Neural progenitor cell (in vitro differentiated cells): ENCODE measurements at regions not wholly inside any gene's neighbourhood (a gene's known extent, or its start where the extent isn't known, plus 50 kb on each side); places are given as distances from the start of the nearest gene placed in this dataset.

ENCODE experiments used
- CTCF ChIP-seq: fragments of 200-600 bp; sonication (generic); IDR thresholded peaks from 2 replicates; pipeline ENCODE4 v1.5.1; 2017; ENCODE audit warnings: antibody characterized with exemption, mild to moderate bottlenecking
- EZH2 ChIP-seq: fragments of 200-600 bp; sonication (generic); IDR thresholded peaks from 2 replicates; pipeline ENCODE4 v1.6.1; 2017; ENCODE audit warnings: antibody characterized with exemption, mild to moderate bottlenecking, moderate library complexity
- EZH2phosphoT487 ChIP-seq: fragments of 200-600 bp; sonication (generic); IDR thresholded peaks from 2 replicates; pipeline ENCODE4 v1.6.1; 2017; ENCODE audit warnings: antibody characterized with exemption

- no peak for TF ChIP-seq CTCF
- TF ChIP-seq EZH2phosphoT487 = no peak
- no peak for TF ChIP-seq EZH2
Measured at GRCh38 chr9:75282047-75282446, 193.7 kb downstream of the OSTF1 start.
